Activated naive CD8-positive, alpha-beta T cell treated with anti-CD3 and anti-CD28 coated beads, Interleukin-2, amount 50 U/mL, for 24 hours (primary cell): ENCODE measurements at regions not wholly inside any gene's neighbourhood (a gene's known extent, or its start where the extent isn't known, plus 50 kb on each side); places are given as distances from the start of the nearest gene placed in this dataset.

Experiments used
- ATAC-seq: fragments of 150-1000 bp; cut with Tn5 transposase; one replicate; pipeline ENCODE4 v1.10.0; 2021
- DNase-seq: peaks from one replicate; pipeline ENCODE4 v3.0.0; 2021
- H3K27ac Mint-ChIP-seq: one replicate; pipeline ENCODE4 v1.8.0; 2021; ENCODE audit warnings: mild to moderate bottlenecking, mixed read lengths
- H3K27me3 Mint-ChIP-seq: one replicate; pipeline ENCODE4 v1.8.0; 2021; ENCODE audit warnings: mixed read lengths
- H3K36me3 Mint-ChIP-seq: one replicate; pipeline ENCODE4 v1.8.0; 2021; ENCODE audit warnings: low read depth, mixed read lengths
- H3K4me1 Mint-ChIP-seq: one replicate; pipeline ENCODE4 v1.8.0; 2021; ENCODE audit warnings: mixed read lengths
- H3K4me3 Mint-ChIP-seq: one replicate; pipeline ENCODE4 v1.8.0; 2021; ENCODE audit warnings: mild to moderate bottlenecking, moderate library complexity, mixed read lengths
- H3K9me3 Mint-ChIP-seq: one replicate; pipeline ENCODE4 v1.8.0; 2021; ENCODE audit warnings: mixed read lengths

GRCh38 chr2:234834228-234834923, 117.4 kb upstream of the SH3BP4 start:
- Mint-ChIP-seq H3K4me3 (no peak overlapping the region), H3K27ac (no peak overlapping the region), H3K36me3 (no peaks in the 10 kb centered on the region), H3K9me3 (no peaks in the 10 kb centered on the region), H3K27me3 (no peaks in the 10 kb centered on the region), H3K4me1 (no peaks in the 10 kb centered on the region)
- DNase-seq, result no peak
- no peak for ATAC-seq

- no peak overlapping the region for H3K27ac Mint-ChIP-seq
- no peaks in the 10 kb centered on the region for H3K9me3 Mint-ChIP-seq
Observed at GRCh38 chr2:234830853-234831252, 121.0 kb upstream of the SH3BP4 start.

GRCh38 chr2:234829074-234829455, 122.8 kb upstream of the SH3BP4 start:
- H3K4me3 Mint-ChIP-seq, result no peak overlapping the region
- no peaks in the 10 kb centered on the region for H3K9me3 Mint-ChIP-seq

More at GRCh38 chr2:234830853-234831252, 121.0 kb upstream of the SH3BP4 start:
- H3K4me3 Mint-ChIP-seq, result no peak overlapping the region
- H3K4me1 Mint-ChIP-seq, result no peaks in the 10 kb centered on the region
- no peaks in the 10 kb centered on the region for H3K36me3 Mint-ChIP-seq
- H3K27me3 Mint-ChIP-seq, result no peaks in the 10 kb centered on the region
- no peak for ATAC-seq
- DNase-seq, result no peak

GRCh38 chr2:234828382-234829073, 123.3 kb upstream of the SH3BP4 start:
- Mint-ChIP-seq H3K9me3 (no peaks in the 10 kb centered on the region), H3K36me3 (no peaks in the 10 kb centered on the region), H3K27me3 (no peaks in the 10 kb centered on the region), H3K4me3 (no peak overlapping the region), H3K4me1 (no peaks in the 10 kb centered on the region), H3K27ac (no peak overlapping the region)
- no peak for ATAC-seq
- DNase-seq, result no peak

More at GRCh38 chr2:234829074-234829455, 122.8 kb upstream of the SH3BP4 start:
- DNase-seq, result no peak
- H3K27me3 Mint-ChIP-seq, result no peaks in the 10 kb centered on the region
- no peaks in the 10 kb centered on the region for H3K4me1 Mint-ChIP-seq
- no peaks in the 10 kb centered on the region for H3K36me3 Mint-ChIP-seq
- no peak for ATAC-seq
- no peak overlapping the region for H3K27ac Mint-ChIP-seq

- Mint-ChIP-seq H3K27ac (no peak overlapping the region), H3K4me1 (no peaks in the 10 kb centered on the region), H3K36me3 (no peaks in the 10 kb centered on the region), H3K4me3 (no peak overlapping the region), H3K9me3 (no peaks in the 10 kb centered on the region), H3K27me3 (no peaks in the 10 kb centered on the region)
- no peak for DNase-seq
- no peak for ATAC-seq
Observed at GRCh38 chr2:234827096-234827860, 124.5 kb upstream of the SH3BP4 start.

GRCh38 chr2:234826681-234827080, 125.1 kb upstream of the SH3BP4 start:
- H3K4me1 Mint-ChIP-seq, result no peaks in the 10 kb centered on the region
- no peak for DNase-seq
- ATAC-seq, result no peak
- no peaks in the 10 kb centered on the region for H3K9me3 Mint-ChIP-seq
- H3K27me3 Mint-ChIP-seq, result no peaks in the 10 kb centered on the region
- H3K36me3 Mint-ChIP-seq, result no peaks in the 10 kb centered on the region
- H3K4me3 Mint-ChIP-seq, result no peak overlapping the region
- H3K27ac Mint-ChIP-seq, result no peak overlapping the region

GRCh38 chr2:234825616-234826015, 126.2 kb upstream of the SH3BP4 start:
- H3K9me3 Mint-ChIP-seq, result no peaks in the 10 kb centered on the region
- no peaks in the 10 kb centered on the region for H3K27me3 Mint-ChIP-seq
- H3K4me1 Mint-ChIP-seq, result no peaks in the 10 kb centered on the region
- DNase-seq, result no peak
- no peak overlapping the region for H3K27ac Mint-ChIP-seq
- no peak overlapping the region for H3K4me3 Mint-ChIP-seq
- ATAC-seq, result no peak
- no peaks in the 10 kb centered on the region for H3K36me3 Mint-ChIP-seq

- Mint-ChIP-seq H3K27me3 (no peaks in the 10 kb centered on the region), H3K9me3 (no peaks in the 10 kb centered on the region), H3K4me3 (no peak overlapping the region), H3K36me3 (no peaks in the 10 kb centered on the region), H3K4me1 (no peaks in the 10 kb centered on the region), H3K27ac (no peak overlapping the region)
- no peak for ATAC-seq
- no peak for DNase-seq
Observed at GRCh38 chr2:234823877-234824376, 127.9 kb upstream of the SH3BP4 start.

GRCh38 chr2:234823196-234823876, 128.5 kb upstream of the SH3BP4 start:
- no peaks in the 10 kb centered on the region for H3K4me1 Mint-ChIP-seq
- H3K27ac Mint-ChIP-seq, result no peak overlapping the region
- H3K4me3 Mint-ChIP-seq, result no peak overlapping the region
- DNase-seq, result no peak
- peaks cover 2% of the 10 kb centered on the region for H3K27me3 Mint-ChIP-seq
- no peak for ATAC-seq
- H3K9me3 Mint-ChIP-seq, result no peaks in the 10 kb centered on the region
- H3K36me3 Mint-ChIP-seq, result no peaks in the 10 kb centered on the region

GRCh38 chr2:234821946-234822475, 129.8 kb upstream of the SH3BP4 start:
- ATAC-seq, result no peak
- Mint-ChIP-seq H3K9me3 (no peaks in the 10 kb centered on the region), H3K27me3 (peaks cover 7% of the 10 kb centered on the region), H3K4me1 (no peaks in the 10 kb centered on the region), H3K27ac (no peak overlapping the region), H3K36me3 (no peaks in the 10 kb centered on the region), H3K4me3 (no peak overlapping the region)
- no peak for DNase-seq

- Mint-ChIP-seq H3K4me1 (no peaks in the 10 kb centered on the region), H3K27me3 (peaks cover 16% of the 10 kb centered on the region), H3K27ac (no peak overlapping the region), H3K9me3 (no peaks in the 10 kb centered on the region), H3K36me3 (no peaks in the 10 kb centered on the region), H3K4me3 (no peak overlapping the region)
- no peak for ATAC-seq
- no peak for DNase-seq
Observed at GRCh38 chr2:234818937-234819336, 132.9 kb upstream of the SH3BP4 start.

- ATAC-seq (no peak), DNase-seq (no peak)
- Mint-ChIP-seq H3K4me1 (no peaks in the 10 kb centered on the region), H3K27me3 (peaks cover 22% of the 10 kb centered on the region), H3K9me3 (no peaks in the 10 kb centered on the region), H3K27ac (no peak overlapping the region), H3K36me3 (no peaks in the 10 kb centered on the region), H3K4me3 (no peak overlapping the region)
Observed at GRCh38 chr2:234816491-234816890, 135.3 kb upstream of the SH3BP4 start.

GRCh38 chr2:234816056-234816455, 135.8 kb upstream of the SH3BP4 start:
- no peaks in the 10 kb centered on the region for H3K36me3 Mint-ChIP-seq
- peaks cover 22% of the 10 kb centered on the region for H3K27me3 Mint-ChIP-seq
- H3K4me3 Mint-ChIP-seq, result no peak overlapping the region
- no peaks in the 10 kb centered on the region for H3K9me3 Mint-ChIP-seq
- ATAC-seq (no peak), DNase-seq (no peak)
- no peak overlapping the region for H3K27ac Mint-ChIP-seq
- no peaks in the 10 kb centered on the region for H3K4me1 Mint-ChIP-seq

GRCh38 chr2:234814374-234814773, 137.4 kb upstream of the SH3BP4 start:
- ATAC-seq, result no peak
- H3K4me1 Mint-ChIP-seq, result no peaks in the 10 kb centered on the region
- no peak overlapping the region for H3K4me3 Mint-ChIP-seq
- H3K36me3 Mint-ChIP-seq, result no peaks in the 10 kb centered on the region
- no peak overlapping the region for H3K27ac Mint-ChIP-seq
- no peaks in the 10 kb centered on the region for H3K9me3 Mint-ChIP-seq
- no peak for DNase-seq
- H3K27me3 Mint-ChIP-seq, result peaks cover 25% of the 10 kb centered on the region
